H1 (cell line): ENCODE measurements at regions not wholly inside any gene's neighbourhood (a gene's known extent, or its start where the extent isn't known, plus 50 kb on each side); places are given as distances from the start of the nearest gene placed in this dataset.

Source experiments
- ATF2 ChIP-seq: IDR thresholded peaks from 2 replicates; pipeline ENCODE4 v1.6.1; 2012; ENCODE audit warnings: low read length, inconsistent platforms
- CTCF ChIP-seq, 3 experiments: IDR thresholded peaks; 1 replicate in 2 of 3; 2 replicates in 1 of 3; pipeline versions ENCODE4 v1.5.1 to v1.6.1; 2011; ENCODE audit warnings: low read length in 3 of 3, mild to moderate bottlenecking in 3 of 3, inconsistent platforms in 2 of 3, low read depth in 1 of 3, moderate library complexity in 1 of 3; ENCODE audit not compliant: insufficient read depth in 1 of 3; ENCODE audit errors: control extremely low read depth in 1 of 3
- EGR1 ChIP-seq: IDR thresholded peaks from 2 replicates; pipeline ENCODE4 v1.6.1; 2011; ENCODE audit warnings: low read depth, low read length, borderline replicate concordance
- EZH2 ChIP-seq: fragments of 200-600 bp; sonication (generic); IDR thresholded peaks from 2 replicates; pipeline ENCODE4 v1.7.1; 2012; ENCODE audit warnings: low read depth, mild to moderate bottlenecking, moderate library complexity, low read length, inconsistent platforms; ENCODE audit not compliant: severe bottlenecking
- FOSL1 ChIP-seq: IDR thresholded peaks from 2 replicates; pipeline ENCODE4 v1.6.1; 2011; ENCODE audit warnings: mild to moderate bottlenecking, low read depth, low read length, moderate library complexity; ENCODE audit not compliant: insufficient read depth
- JUND ChIP-seq: IDR thresholded peaks from 2 replicates; pipeline ENCODE4 v1.6.1; 2011; ENCODE audit warnings: mild to moderate bottlenecking, improper control_type of control experiment, low read length
- KDM1A ChIP-seq: fragments of 200-600, 300-600 bp; sonication (generic); IDR thresholded peaks from 2 replicates; pipeline ENCODE4 v1.7.1; 2016; ENCODE audit warnings: mild to moderate bottlenecking, low read length, borderline replicate concordance
- POLR2AphosphoS5 ChIP-seq: IDR thresholded peaks from 2 replicates; pipeline ENCODE4 v1.6.1; 2011; ENCODE audit warnings: low read depth, low read length
- RBBP5 ChIP-seq: IDR thresholded peaks from 2 replicates; pipeline ENCODE4 v1.7.1; 2012; ENCODE audit warnings: low read depth, mild to moderate bottlenecking, inconsistent platforms, low read length, moderate library complexity, borderline replicate concordance
- SUZ12 ChIP-seq: fragments of 200-600 bp; sonication (generic); IDR thresholded peaks from 2 replicates; pipeline ENCODE4 v1.6.1; 2012; ENCODE audit warnings: mild to moderate bottlenecking, inconsistent platforms, low read length, moderate library complexity, mixed read lengths

GRCh38 chr6:27816906-27817305 lies 95.3 kb downstream of the OR2B2 start:
- TF ChIP-seq SUZ12 (no peak), CTCF (IDR thresholded peaks at IDR 0.05; ENCODE audit: control extremely low read depth in 1 of 3, insufficient read depth in 1 of 3, low read depth in 1 of 3, low read length in 3 of 3) (no peak), POLR2AphosphoS5 (no peak), EGR1 (no peak), KDM1A (no peak), RBBP5 (no peak), EZH2 (no peak), ATF2 (no peak), FOSL1 (no peak), JUND (no peak)
